K562 (cell line): ENCODE measurements at regions not wholly inside any gene's neighbourhood (a gene's known extent, or its start where the extent isn't known, plus 50 kb on each side); places are given as distances from the start of the nearest gene placed in this dataset.
A peak's percentile ranks its signal among the peaks of the same experiment; 100 is the strongest.

ENCODE experiments used
- ATAC-seq: fragments of 200-7000 bp; cut with Tn5 transposase; 3 replicates; pipeline ENCODE4 v1.9.1; 2020; ENCODE audit warnings: moderate library complexity
- BruUV-seq: library from RNA; stranded (reverse); fragments of 400-500 nt; replicated peaks from 2 replicates; lab custom pipeline; 2021; lab: Mats Ljungman, UMichigan
- CTCF ChIA-PET: fragments of 300-600 bp; formaldehyde crosslinking; extraction: SDS; loops from one replicate; lab custom pipeline; 2021; ENCODE audit warnings: low intra/inter-chr PET ratio; lab: Yijun Ruan, JAX
- POLR2A ChIA-PET: fragments of 300-600, 350-650 bp; sonication (Branson Sonifier 250); formaldehyde crosslinking; extraction: SDS; loops from one replicate; lab custom pipeline; 2021; ENCODE audit warnings: antibody characterized with exemption, inconsistent platforms; lab: Yijun Ruan, JAX
- DNase-seq, 4 experiments: peaks; one replicate each; pipeline versions ENCODE4 v3.0.0 to v3.0.0-alpha.2; 2011 to 2018; ENCODE audit warnings: low spot score in 3 of 4, mixed read lengths in 3 of 4; ENCODE audit errors: extremely low read depth in 1 of 4
- FAIRE-seq: peaks from 2 replicates; lab custom pipeline; 2011; peaks lifted over from hg19 to GRCh38; lab: Jason Lieb, UNC
- H2AFZ ChIP-seq: 2 replicates; pipeline ENCODE4 v1.6.0; 2011; ENCODE audit warnings: low read depth, low read length, control low read depth, inconsistent platforms
- H3K27ac ChIP-seq: fragments of 200-600 bp; 3 replicates; pipeline ENCODE4 v1.8.0; 2011; ENCODE audit warnings: low read depth, mild to moderate bottlenecking, control low read depth, inconsistent platforms, low read length, moderate library complexity, mixed read lengths; ENCODE audit errors: extremely low read depth
- H3K27me3 ChIP-seq, 2 experiments: fragments of 300-600 bp in 1 of 2; 2 replicates in 1 of 2; 3 replicates in 1 of 2; pipeline versions ENCODE4 v1.6.0 to v1.8.0; 2011; ENCODE audit warnings: inconsistent platforms in 2 of 2, low read length in 2 of 2, mild to moderate bottlenecking in 1 of 2, mixed read lengths in 1 of 2, moderate library complexity in 1 of 2; ENCODE audit not compliant: control insufficient read depth in 2 of 2, insufficient read depth in 2 of 2
- H3K36me3 ChIP-seq: fragments of 300-600 bp; 3 replicates; pipeline ENCODE4 v1.8.0; 2011; ENCODE audit warnings: mild to moderate bottlenecking, low read length, inconsistent platforms; ENCODE audit not compliant: control insufficient read depth, insufficient read depth
- H3K4me1 ChIP-seq, 2 experiments: fragments of 200-600 bp in 1 of 2; replicated peaks in 1 of 2; 2 replicates in 1 of 2; 3 replicates in 1 of 2; pipeline versions ENCODE4 v1.5.1 to v1.8.0; 2011; ENCODE audit warnings: inconsistent platforms in 2 of 2, low read length in 2 of 2, mild to moderate bottlenecking in 1 of 2, mixed read lengths in 1 of 2, moderate library complexity in 1 of 2; ENCODE audit not compliant: control insufficient read depth in 2 of 2, insufficient read depth in 2 of 2
- H3K4me2 ChIP-seq: 2 replicates; pipeline ENCODE4 v1.6.1; 2011; ENCODE audit warnings: low read length, control low read depth, inconsistent platforms, mixed read lengths; ENCODE audit not compliant: insufficient read depth
- H3K4me3 ChIP-seq: fragments of 200-600 bp; sonication (generic), shearing (Covaris generic); 2 replicates; pipeline ENCODE4 v1.5.1; 2016; ENCODE audit warnings: control low read depth, inconsistent platforms
- H3K79me2 ChIP-seq: fragments of 200-600 bp; 3 replicates; pipeline ENCODE4 v1.8.0; 2011; ENCODE audit warnings: low read length, inconsistent platforms; ENCODE audit not compliant: control insufficient read depth, insufficient read depth
- H3K9ac ChIP-seq, 2 experiments: 2 replicates each; pipeline versions ENCODE4 v1.6.0 to v1.6.1; 2011; ENCODE audit warnings: low read depth in 2 of 2, low read length in 2 of 2, control low read depth in 1 of 2, inconsistent platforms in 1 of 2, mild to moderate bottlenecking in 1 of 2, mixed read lengths in 1 of 2; ENCODE audit not compliant: insufficient read depth in 1 of 2
- H3K9me1 ChIP-seq: one replicate; pipeline ENCODE4 v1.6.0; 2011; ENCODE audit warnings: inconsistent platforms, mild to moderate bottlenecking, low read length, moderate library complexity; ENCODE audit not compliant: control insufficient read depth, insufficient read depth
- H3K9me3 ChIP-seq: replicated peaks from 2 replicates; pipeline ENCODE4 v1.5.1; 2011; ENCODE audit warnings: low read depth, low read length, inconsistent platforms; ENCODE audit not compliant: control insufficient read depth, insufficient read depth
- H4K20me1 ChIP-seq: replicated peaks from 2 replicates; pipeline ENCODE4 v1.6.1; 2011; ENCODE audit warnings: low read length, inconsistent platforms, mixed read lengths; ENCODE audit not compliant: control insufficient read depth, insufficient read depth
- BCOR ChIP-seq: fragments of 450-650 bp; IDR thresholded peaks from 2 replicates; pipeline ENCODE4 v1.6.1; 2016
- CBFA2T3 ChIP-seq: fragments of 450-650 bp; IDR thresholded peaks from 2 replicates; pipeline ENCODE4 v1.6.1; 2017
- CHD4 ChIP-seq: fragments of 200-600 bp; sonication (generic); IDR thresholded peaks from 3 replicates; pipeline ENCODE4 v1.6.1; 2012; ENCODE audit warnings: low read depth, mild to moderate bottlenecking, mixed read lengths, low read length, inconsistent platforms; ENCODE audit not compliant: insufficient read depth, insufficient replicate concordance, poor library complexity, severe bottlenecking
- GABPA ChIP-seq: fragments of 200-800 bp; sonication (Bioruptor generic); conservative IDR thresholded peaks from 2 replicates; pipeline ENCODE4 v1.6.1; 2016; ENCODE audit warnings: low read depth, missing genetic modification characterization, missing compliant biosample characterization
- HLTF ChIP-seq: fragments of 450-650 bp; IDR thresholded peaks from 2 replicates; pipeline ENCODE4 v1.6.1; 2016
- LEF1 ChIP-seq: fragments of 450-650 bp; IDR thresholded peaks from 2 replicates; pipeline ENCODE4 v1.6.1; 2016; ENCODE audit warnings: mild to moderate bottlenecking
- MEIS2 ChIP-seq: fragments of 450-650 bp; IDR thresholded peaks from 2 replicates; pipeline ENCODE4 v1.6.1; 2014; ENCODE audit warnings: mild to moderate bottlenecking; ENCODE audit not compliant: partially characterized antibody
- TCF7 ChIP-seq: sonication (generic); IDR thresholded peaks from 2 replicates; pipeline ENCODE4 v1.6.1; 2016; ENCODE audit warnings: antibody characterized with exemption, borderline replicate concordance
- ZNF830 ChIP-seq: fragments of 250-450 bp; sonication (Bioruptor Pico); IDR thresholded peaks from 2 replicates; pipeline ENCODE4 v1.5.0; 2021; ENCODE audit warnings: mild to moderate bottlenecking
- WGBS: fragments of 100-300 bp; shearing (Covaris generic); methylation state at CpG from one replicate; pipeline ENCODE4 v1.1.6; 2016; ENCODE audit warnings: low coverage, mixed read lengths; ENCODE audit not compliant: insufficient coverage; ENCODE audit errors: missing lambda C conversion rate; 5-methylcytosine and 5-hydroxymethylcytosine counted together
- in situ Hi-C: fragments of 300-500 bp; cut with MboI; formaldehyde crosslinking; loops from 4 replicates; pipeline ENCODE4 v1.15.0; 2018; ENCODE audit warnings: inconsistent platforms, mixed read lengths
- intact Hi-C: fragments of 100-400 bp; cut with micrococcal nuclease; formaldehyde crosslinking; loops from 2 replicates; pipeline ENCODE4 v1.14.2; 2022
- TF ChIP-seq, protein P1 (sequence below): sonication (generic); formaldehyde crosslinking; IDR thresholded peaks from 2 replicates; pipeline ENCODE4 v1.8.0; 2022; ENCODE audit warnings: missing genetic modification reagents, mild to moderate bottlenecking, borderline replicate concordance
- TF ChIP-seq, protein P2 (sequence below): fragments of 450-650 bp; IDR thresholded peaks from 2 replicates; pipeline ENCODE4 v1.6.1; 2016; ENCODE audit warnings: antibody characterized with exemption
- TF ChIP-seq, protein P3 (sequence below): fragments of 250-450 bp; sonication (Bioruptor Pico); IDR thresholded peaks from 2 replicates; pipeline ENCODE4 v1.4.0; 2020; ENCODE audit warnings: mild to moderate bottlenecking
- TF ChIP-seq, protein P4 (sequence below): IDR thresholded peaks from 3 replicates; pipeline ENCODE4 v1.6.1; 2011; ENCODE audit warnings: borderline replicate concordance, mild to moderate bottlenecking, moderate library complexity; ENCODE audit not compliant: insufficient read length; ENCODE audit errors: extremely low read depth
- TF ChIP-seq, protein P5 (sequence below): sonication (generic); formaldehyde crosslinking; IDR thresholded peaks from 2 replicates; pipeline ENCODE4 v1.9.0; 2022; ENCODE audit warnings: mild to moderate bottlenecking, missing genetic modification reagents

DNA sequence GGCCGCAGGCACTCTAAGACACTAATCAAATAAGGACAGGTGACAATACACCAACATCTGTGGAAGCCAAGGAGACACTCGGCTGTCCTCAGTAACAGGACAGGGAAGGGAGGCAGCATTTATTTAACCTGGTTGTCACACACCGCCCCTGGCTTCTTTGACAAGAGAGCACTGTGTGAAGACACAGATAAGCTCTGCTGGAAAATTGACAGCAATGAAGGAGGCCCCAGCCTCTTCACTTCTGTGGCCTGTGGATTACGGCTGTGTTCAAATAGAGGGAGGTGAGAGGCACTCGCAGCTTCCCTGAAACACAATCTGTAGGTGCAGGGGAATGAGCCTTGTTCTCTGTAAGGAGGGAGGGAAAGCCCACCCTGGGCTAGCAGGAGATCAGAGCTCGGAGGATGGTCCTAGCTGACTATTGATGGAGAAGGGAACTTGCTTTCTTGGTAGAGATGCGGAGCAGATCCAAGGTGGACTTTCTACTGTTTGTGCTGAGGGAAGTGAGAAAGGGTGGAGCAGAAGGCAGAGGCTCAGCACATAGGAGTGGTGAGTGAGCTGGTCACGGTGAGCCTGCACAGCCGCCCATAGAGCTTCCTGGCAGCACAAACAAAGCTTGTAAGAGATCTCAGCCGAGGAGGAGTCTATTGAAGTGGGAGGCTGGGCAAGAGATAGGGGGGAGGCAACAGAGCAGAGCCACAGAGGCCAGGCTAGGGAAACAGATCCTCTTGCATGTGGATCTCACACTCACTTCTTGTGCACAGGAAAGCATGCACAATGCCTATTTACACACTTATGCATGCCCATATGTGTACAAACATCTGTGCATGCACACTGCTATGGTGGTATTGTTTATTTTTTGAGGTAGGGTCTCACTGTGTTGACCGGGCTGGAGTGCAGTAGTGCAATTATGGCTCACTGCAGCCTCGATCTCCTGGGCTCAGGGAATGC lies 114.6 kb upstream of the THY1 start:
- no TSS peak for BruUV-seq
- H3K9ac ChIP-seq: no peak overlapping the region
- peaks cover 4% of the 10 kb centered on the region for H3K9me1 ChIP-seq
- H3K27me3 ChIP-seq: peaks cover 0 to 30% of the 10 kb centered on the region in 2 experiments; a peak in 3 of 5 replicates
- no peaks in the 10 kb centered on the region for H3K79me2 ChIP-seq
- H3K4me3 ChIP-seq: no peak overlapping the region
- no peaks in the 10 kb centered on the region for H3K9me3 ChIP-seq
- no peak overlapping the region for H3K4me2 ChIP-seq
- intact Hi-C loops: no loop called here
- CTCF ChIA-PET: no interaction called here
- peak in 1 of 4 experiments; percentile 23 for DNase-seq
- no peaks in the 10 kb centered on the region for H3K36me3 ChIP-seq
- H3K4me1 ChIP-seq: peaks cover 0 to 5% of the 10 kb centered on the region in 2 experiments; a peak in 1 of 5 replicates
- 3% methylated on average over 11 of the region's 12 CpGs for WGBS
- POLR2A ChIA-PET: interaction anchor here (0.6 kb wide), 1 partner anchor 24 kb away, joined by 4 read pairs; no protein-coding TSS in a partner anchor
- peaks cover 6% of the 10 kb centered on the region; the same call in 1 of the 2 replicates for H4K20me1 ChIP-seq
- in situ Hi-C loops: no loop called here
- FAIRE-seq: no peak
- H2AFZ ChIP-seq: no peak overlapping the region
- no peak overlapping the region for H3K27ac ChIP-seq
- ATAC-seq: no peak
- TF ChIP-seq BCOR (no peak), HLTF (no peak), TCF7 (no peak), CBFA2T3 (peak; percentile 18; the same call in 1 of the 2 replicates), ZNF830 (no peak), LEF1 (no peak), MEIS2 (peak; percentile 23), GABPA (tag) (no peak), CHD4 (no peak)
- TF ChIP-seq, protein P1, sequence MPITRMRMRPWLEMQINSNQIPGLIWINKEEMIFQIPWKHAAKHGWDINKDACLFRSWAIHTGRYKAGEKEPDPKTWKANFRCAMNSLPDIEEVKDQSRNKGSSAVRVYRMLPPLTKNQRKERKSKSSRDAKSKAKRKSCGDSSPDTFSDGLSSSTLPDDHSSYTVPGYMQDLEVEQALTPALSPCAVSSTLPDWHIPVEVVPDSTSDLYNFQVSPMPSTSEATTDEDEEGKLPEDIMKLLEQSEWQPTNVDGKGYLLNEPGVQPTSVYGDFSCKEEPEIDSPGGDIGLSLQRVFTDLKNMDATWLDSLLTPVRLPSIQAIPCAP: no peak
- TF ChIP-seq, protein P2, sequence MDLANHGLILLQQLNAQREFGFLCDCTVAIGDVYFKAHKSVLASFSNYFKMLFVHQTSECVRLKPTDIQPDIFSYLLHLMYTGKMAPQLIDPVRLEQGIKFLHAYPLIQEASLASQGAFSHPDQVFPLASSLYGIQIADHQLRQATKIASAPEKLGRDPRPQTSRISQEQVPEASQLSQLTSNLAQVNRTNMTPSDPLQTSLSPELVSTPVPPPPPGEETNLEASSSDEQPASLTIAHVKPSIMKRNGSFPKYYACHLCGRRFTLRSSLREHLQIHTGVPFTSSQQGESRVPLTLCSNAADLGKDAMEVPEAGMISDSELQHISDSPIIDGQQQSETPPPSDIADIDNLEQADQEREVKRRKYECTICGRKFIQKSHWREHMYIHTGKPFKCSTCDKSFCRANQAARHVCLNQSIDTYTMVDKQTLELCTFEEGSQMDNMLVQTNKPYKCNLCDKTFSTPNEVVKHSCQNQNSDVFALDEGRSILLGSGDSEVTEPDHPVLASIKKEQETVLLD: no peak
- TF ChIP-seq, protein P3, sequence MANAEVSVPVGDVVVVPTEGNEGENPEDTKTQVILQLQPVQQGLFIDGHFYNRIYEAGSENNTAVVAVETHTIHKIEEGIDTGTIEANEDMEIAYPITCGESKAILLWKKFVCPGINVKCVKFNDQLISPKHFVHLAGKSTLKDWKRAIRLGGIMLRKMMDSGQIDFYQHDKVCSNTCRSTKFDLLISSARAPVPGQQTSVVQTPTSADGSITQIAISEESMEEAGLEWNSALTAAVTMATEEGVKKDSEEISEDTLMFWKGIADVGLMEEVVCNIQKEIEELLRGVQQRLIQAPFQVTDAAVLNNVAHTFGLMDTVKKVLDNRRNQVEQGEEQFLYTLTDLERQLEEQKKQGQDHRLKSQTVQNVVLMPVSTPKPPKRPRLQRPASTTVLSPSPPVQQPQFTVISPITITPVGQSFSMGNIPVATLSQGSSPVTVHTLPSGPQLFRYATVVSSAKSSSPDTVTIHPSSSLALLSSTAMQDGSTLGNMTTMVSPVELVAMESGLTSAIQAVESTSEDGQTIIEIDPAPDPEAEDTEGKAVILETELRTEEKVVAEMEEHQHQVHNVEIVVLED (CRISPR knock-in tag): no peak
- TF ChIP-seq, protein P4, sequence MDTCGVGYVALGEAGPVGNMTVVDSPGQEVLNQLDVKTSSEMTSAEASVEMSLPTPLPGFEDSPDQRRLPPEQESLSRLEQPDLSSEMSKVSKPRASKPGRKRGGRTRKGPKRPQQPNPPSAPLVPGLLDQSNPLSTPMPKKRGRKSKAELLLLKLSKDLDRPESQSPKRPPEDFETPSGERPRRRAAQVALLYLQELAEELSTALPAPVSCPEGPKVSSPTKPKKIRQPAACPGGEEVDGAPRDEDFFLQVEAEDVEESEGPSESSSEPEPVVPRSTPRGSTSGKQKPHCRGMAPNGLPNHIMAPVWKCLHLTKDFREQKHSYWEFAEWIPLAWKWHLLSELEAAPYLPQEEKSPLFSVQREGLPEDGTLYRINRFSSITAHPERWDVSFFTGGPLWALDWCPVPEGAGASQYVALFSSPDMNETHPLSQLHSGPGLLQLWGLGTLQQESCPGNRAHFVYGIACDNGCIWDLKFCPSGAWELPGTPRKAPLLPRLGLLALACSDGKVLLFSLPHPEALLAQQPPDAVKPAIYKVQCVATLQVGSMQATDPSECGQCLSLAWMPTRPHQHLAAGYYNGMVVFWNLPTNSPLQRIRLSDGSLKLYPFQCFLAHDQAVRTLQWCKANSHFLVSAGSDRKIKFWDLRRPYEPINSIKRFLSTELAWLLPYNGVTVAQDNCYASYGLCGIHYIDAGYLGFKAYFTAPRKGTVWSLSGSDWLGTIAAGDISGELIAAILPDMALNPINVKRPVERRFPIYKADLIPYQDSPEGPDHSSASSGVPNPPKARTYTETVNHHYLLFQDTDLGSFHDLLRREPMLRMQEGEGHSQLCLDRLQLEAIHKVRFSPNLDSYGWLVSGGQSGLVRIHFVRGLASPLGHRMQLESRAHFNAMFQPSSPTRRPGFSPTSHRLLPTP: no peak
- TF ChIP-seq, protein P5, sequence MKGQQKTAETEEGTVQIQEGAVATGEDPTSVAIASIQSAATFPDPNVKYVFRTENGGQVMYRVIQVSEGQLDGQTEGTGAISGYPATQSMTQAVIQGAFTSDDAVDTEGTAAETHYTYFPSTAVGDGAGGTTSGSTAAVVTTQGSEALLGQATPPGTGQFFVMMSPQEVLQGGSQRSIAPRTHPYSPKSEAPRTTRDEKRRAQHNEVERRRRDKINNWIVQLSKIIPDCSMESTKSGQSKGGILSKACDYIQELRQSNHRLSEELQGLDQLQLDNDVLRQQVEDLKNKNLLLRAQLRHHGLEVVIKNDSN (CRISPR knock-in tag): no peak
